ENCODE measurements at regions not wholly inside any gene's neighbourhood (a gene's known extent, or its start where the extent isn't known, plus 50 kb on each side); places are given as distances from the start of the nearest gene placed in this dataset.

DNA sequence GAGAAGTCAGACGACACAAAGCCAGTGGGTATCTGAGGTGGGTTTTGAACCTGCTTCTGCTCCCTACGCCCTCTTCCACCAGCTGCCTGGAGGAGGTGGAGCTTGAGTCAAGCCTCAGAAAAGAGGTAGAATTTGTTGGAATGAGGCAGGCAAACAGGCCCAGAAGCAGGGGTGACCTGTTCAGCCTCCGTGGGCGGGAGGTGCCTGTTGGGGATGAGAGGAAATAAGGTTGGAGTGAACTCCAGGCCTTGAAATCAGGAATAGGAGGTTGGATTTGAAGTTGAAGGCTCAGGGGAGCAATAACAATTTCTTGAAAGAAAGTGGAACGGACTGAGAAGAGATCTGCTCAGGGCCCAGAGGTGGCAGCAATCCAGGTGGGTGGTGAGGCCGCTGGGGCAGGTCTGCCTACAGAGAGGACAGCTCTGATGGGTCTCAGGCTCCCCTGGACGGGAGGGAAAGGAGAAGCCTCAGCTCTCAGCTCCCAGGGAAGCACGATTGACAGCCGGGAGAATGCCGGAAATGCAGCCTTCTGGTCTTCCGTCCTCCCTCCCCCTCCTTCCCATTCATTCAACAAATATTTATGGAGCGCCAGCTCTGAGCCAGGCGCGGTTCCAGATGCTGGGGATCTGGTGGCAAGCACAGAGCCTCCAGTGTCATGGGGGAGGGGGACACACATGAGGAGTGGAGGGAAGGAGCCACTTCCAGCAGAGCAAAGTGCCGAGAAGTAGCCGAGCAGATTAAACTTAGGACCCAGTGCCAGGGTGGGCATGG lies 61.9 kb upstream of the CIBAR2 start:
- TF ChIP-seq TAF1 (IDR thresholded peaks at IDR 0.05; ENCODE audit: borderline replicate concordance, insufficient read depth, low read length) = peak; percentile 69; the same call in 1 of the 2 replicates
- peak; percentile 64 for TF ChIP-seq POLR2AphosphoS5 (IDR thresholded peaks at IDR 0.05; ENCODE audit: low read depth, low read length)
- TF ChIP-seq, protein P1, sequence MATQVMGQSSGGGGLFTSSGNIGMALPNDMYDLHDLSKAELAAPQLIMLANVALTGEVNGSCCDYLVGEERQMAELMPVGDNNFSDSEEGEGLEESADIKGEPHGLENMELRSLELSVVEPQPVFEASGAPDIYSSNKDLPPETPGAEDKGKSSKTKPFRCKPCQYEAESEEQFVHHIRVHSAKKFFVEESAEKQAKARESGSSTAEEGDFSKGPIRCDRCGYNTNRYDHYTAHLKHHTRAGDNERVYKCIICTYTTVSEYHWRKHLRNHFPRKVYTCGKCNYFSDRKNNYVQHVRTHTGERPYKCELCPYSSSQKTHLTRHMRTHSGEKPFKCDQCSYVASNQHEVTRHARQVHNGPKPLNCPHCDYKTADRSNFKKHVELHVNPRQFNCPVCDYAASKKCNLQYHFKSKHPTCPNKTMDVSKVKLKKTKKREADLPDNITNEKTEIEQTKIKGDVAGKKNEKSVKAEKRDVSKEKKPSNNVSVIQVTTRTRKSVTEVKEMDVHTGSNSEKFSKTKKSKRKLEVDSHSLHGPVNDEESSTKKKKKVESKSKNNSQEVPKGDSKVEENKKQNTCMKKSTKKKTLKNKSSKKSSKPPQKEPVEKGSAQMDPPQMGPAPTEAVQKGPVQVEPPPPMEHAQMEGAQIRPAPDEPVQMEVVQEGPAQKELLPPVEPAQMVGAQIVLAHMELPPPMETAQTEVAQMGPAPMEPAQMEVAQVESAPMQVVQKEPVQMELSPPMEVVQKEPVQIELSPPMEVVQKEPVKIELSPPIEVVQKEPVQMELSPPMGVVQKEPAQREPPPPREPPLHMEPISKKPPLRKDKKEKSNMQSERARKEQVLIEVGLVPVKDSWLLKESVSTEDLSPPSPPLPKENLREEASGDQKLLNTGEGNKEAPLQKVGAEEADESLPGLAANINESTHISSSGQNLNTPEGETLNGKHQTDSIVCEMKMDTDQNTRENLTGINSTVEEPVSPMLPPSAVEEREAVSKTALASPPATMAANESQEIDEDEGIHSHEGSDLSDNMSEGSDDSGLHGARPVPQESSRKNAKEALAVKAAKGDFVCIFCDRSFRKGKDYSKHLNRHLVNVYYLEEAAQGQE (IDR thresholded peaks at IDR 0.05; ENCODE audit: insufficient read depth in 1 of 2, low read depth in 2 of 2, low read length in 2 of 2) = peak in 1 of 2 experiments; percentile 53; a peak in 1 of 4 replicates
- peak; percentile 87; the same call in 1 of the 2 replicates for TF ChIP-seq SIN3A (IDR thresholded peaks at IDR 0.05; ENCODE audit: borderline replicate concordance, insufficient read depth, low read length)
- TF ChIP-seq FOXP2 (optimal IDR thresholded peaks at IDR 0.05; ENCODE audit: borderline replicate concordance, extremely low read depth, extremely low read length, insufficient read depth) = no peak
